Astrocyte of the spinal cord (primary cell): ENCODE measurements at regions not wholly inside any gene's neighbourhood (a gene's known extent, or its start where the extent isn't known, plus 50 kb on each side); places are given as distances from the start of the nearest gene placed in this dataset.

Experiments used
- DNase-seq: peaks from one replicate; pipeline ENCODE4 v3.0.0; 2011; ENCODE audit warnings: low read depth, low spot score
- H3K4me3 ChIP-seq: 2 replicates; pipeline ENCODE4 v1.5.1; 2011; ENCODE audit warnings: low read depth, mild to moderate bottlenecking, low read length, moderate library complexity
- in situ Hi-C: cut with HindIII; loops from 2 replicates; pipeline ENCODE4 v1.10.0; 2017; ENCODE audit warnings: low sequenced_read_pairs
- TF ChIP-seq, protein P1 (sequence below): IDR thresholded peaks from 2 replicates; pipeline ENCODE4 v1.5.1; 2012; ENCODE audit warnings: low read depth, mild to moderate bottlenecking, low read length, inconsistent platforms

DNA sequence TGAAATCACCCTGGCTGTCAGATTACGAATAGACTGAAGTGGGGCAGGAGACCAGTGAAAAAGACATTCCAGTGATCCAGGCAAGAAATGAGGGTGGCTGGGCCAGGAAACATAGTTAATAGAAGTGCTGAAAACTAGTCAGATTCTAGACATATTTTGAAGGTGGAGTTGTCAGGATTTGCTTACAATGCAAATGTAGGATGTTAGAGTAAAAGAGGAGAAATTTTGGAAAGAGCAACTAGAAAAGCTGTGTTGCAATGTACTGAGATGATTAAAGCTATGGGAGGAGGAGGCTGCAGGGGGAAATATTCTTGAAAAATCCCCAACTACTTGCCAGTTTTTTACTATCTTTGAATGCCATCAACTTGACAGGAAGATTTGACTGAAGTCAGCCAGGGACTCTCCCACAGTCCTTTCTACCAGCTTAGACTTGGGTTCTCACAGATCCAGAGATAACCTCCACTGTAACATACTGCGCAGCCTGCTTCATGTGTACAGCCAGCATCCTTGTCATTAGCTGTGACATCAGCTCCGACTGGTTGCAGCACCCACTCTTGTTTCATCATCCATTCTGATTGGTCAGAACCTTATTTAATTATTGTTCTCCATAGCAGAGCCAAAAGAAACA lies 109.7 kb downstream of the TSEN15 start:
- no peak for DNase-seq
- in situ Hi-C loops: no loop called here
- TF ChIP-seq, protein P1, sequence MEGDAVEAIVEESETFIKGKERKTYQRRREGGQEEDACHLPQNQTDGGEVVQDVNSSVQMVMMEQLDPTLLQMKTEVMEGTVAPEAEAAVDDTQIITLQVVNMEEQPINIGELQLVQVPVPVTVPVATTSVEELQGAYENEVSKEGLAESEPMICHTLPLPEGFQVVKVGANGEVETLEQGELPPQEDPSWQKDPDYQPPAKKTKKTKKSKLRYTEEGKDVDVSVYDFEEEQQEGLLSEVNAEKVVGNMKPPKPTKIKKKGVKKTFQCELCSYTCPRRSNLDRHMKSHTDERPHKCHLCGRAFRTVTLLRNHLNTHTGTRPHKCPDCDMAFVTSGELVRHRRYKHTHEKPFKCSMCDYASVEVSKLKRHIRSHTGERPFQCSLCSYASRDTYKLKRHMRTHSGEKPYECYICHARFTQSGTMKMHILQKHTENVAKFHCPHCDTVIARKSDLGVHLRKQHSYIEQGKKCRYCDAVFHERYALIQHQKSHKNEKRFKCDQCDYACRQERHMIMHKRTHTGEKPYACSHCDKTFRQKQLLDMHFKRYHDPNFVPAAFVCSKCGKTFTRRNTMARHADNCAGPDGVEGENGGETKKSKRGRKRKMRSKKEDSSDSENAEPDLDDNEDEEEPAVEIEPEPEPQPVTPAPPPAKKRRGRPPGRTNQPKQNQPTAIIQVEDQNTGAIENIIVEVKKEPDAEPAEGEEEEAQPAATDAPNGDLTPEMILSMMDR: no peak

DNA sequence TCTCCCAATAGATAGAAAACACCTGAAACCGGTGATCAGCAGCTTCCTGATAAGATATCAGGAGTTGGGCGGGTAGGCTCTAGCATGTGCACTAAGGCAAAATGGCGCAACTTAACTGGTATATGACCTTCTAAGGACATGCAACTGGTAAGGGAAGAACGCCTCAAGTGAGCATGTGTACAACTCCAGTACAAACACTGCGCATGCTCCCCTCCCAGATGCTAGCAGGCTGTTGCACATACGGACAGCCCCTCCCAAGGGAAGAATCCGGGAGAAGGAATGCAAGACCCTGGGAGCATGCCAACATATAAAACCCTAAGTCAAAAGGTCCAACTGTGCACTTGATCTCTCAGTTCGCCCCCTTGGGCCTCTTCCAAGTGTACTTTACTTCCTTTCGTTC lies 110.8 kb downstream of the TSEN15 start:
- no peak overlapping the region for H3K4me3 ChIP-seq
- in situ Hi-C loops: no loop called here
- no peak for DNase-seq
- TF ChIP-seq, protein P1: no peak

More for the DNA sequence above, 109.7 kb downstream of the TSEN15 start:
- H3K4me3 ChIP-seq: no peak overlapping the region

DNA sequence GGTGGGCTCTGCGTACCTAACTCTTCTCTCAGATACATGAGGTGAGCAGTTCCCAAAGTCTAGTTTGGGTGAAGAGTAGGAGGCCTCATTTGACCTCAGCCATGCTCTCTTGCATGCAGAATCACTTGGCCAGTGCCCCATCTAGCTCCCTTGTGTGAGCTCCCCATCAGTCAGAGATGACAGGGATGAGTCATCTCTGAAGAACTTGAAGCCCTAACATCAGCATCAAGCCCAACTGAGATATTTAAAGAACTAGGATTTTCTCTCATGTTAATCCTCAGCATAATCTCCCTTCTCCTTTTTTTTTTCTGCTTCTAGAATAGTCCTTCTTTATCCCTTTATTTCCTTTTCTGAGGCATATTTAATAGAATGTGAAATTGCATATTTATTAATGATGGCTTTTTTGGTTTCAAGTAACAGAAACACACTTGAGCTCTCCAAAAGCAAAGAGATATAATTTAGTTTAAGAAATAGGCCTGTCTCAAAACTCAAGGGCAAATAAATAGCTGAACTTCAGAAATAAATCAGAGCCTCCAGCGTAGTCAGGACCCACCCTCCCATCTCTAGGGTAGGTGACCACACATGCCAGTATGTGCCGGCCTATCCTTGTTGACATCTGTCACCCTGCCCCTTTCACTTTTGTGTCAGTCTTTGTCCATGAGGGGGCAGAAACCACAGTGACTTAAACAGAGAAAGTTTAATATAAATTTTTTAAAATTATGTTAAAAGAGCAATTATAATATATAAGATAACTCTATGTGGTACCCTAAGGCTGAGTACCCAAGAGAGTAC lies 112.3 kb downstream of the TSEN15 start:
- DNase-seq: peak; percentile 75
- no peak overlapping the region for H3K4me3 ChIP-seq
- in situ Hi-C loops: no loop called here
- TF ChIP-seq, protein P1: no peak

DNA sequence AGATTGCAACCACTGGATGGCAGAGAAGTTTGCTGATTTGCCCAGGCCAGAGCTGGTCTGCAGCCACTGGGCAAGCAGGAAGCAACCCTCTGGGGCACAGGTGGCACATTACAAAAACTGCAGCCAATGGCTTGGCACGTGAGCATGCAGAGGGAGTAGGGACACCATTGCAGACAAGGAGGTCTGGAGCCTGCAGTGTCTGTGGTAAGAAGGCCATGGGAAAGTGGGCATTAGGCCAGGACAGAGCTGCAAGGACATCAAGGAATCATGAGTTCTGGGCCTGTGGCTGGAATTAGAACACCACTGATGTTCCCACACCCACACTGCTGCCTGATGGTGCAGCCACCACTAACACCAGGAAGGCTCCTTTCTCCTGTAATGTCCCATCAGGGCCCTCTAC lies 113.0 kb downstream of the TSEN15 start:
- TF ChIP-seq, protein P1: no peak
- in situ Hi-C loops: no loop called here
- DNase-seq: no peak
- H3K4me3 ChIP-seq: no peak overlapping the region

DNA sequence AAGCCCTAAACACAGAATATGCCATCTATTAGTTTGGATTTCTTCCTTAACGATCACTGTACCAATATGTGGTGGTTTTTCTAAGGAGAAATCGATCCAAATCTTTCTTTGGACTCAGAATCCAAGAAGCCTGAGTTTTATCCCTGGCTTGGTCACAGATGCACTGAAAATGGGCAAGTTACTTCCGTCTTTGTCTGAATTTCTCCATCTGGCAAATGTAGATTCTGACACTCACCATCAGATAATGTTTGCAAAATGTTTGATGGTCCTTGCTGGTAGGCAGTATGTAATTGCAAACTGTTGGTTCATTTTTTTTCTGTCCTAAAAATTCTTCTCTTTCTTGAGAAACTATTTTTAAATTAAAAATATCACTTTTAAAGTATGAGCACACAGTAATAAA lies 115.0 kb downstream of the TSEN15 start:
- H3K4me3 ChIP-seq: no peak overlapping the region
- TF ChIP-seq, protein P1: no peak
- in situ Hi-C loops: no loop called here
- no peak for DNase-seq

DNA sequence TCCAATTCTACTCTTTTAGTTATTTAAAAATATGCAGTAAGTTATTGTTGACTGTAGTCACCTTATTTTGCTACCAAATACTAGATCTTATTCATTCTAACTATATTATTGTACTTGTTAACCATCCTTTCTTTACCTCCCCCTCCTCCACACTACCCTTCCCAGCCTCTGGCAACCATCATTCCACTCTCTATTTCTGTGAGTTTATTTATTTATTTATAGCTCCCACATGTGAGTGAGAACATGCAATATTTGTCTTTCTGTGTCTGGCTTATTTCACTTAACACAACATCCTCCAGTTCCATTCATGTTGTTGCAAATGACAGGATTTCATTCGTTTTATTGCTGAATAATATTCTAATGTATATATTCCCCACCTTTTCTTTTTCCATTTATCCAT lies 115.8 kb downstream of the TSEN15 start:
- in situ Hi-C loops: no loop called here
- no peak overlapping the region for H3K4me3 ChIP-seq
- TF ChIP-seq, protein P1: no peak
- DNase-seq: no peak
